ENCODE measurements at regions not wholly inside any gene's neighbourhood (a gene's known extent, or its start where the extent isn't known, plus 50 kb on each side); places are given as distances from the start of the nearest gene placed in this dataset.
A peak's percentile ranks its signal among the peaks of the same experiment; 100 is the strongest.

DNA sequence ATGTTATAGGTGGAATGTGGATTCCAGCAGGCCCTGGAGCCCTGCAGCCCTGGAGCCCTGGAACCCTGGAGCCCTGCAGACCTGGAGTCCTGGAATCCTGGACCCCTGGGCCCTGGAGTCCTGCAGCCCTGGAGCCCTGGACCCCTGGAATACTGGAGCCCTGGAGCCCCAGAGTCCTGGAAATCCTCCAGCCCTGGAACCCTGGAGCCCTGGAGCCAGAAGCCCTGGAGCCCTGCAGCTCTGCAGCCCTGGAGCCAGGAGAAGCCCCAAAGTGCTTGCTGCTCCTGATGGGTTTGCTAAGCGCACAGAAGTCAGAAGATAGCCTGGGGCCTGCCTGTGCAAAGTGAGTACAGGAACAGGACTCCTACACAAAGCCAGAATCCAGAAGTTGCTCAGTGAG lies 223.1 kb upstream of the PDE10A start:
- no peak for TF ChIP-seq CTCF (conservative IDR thresholded peaks at IDR 0.05)
- TF ChIP-seq ZFX (IDR thresholded peaks at IDR 0.05), result no peak
- no peak overlapping the region for H3K27ac ChIP-seq

DNA sequence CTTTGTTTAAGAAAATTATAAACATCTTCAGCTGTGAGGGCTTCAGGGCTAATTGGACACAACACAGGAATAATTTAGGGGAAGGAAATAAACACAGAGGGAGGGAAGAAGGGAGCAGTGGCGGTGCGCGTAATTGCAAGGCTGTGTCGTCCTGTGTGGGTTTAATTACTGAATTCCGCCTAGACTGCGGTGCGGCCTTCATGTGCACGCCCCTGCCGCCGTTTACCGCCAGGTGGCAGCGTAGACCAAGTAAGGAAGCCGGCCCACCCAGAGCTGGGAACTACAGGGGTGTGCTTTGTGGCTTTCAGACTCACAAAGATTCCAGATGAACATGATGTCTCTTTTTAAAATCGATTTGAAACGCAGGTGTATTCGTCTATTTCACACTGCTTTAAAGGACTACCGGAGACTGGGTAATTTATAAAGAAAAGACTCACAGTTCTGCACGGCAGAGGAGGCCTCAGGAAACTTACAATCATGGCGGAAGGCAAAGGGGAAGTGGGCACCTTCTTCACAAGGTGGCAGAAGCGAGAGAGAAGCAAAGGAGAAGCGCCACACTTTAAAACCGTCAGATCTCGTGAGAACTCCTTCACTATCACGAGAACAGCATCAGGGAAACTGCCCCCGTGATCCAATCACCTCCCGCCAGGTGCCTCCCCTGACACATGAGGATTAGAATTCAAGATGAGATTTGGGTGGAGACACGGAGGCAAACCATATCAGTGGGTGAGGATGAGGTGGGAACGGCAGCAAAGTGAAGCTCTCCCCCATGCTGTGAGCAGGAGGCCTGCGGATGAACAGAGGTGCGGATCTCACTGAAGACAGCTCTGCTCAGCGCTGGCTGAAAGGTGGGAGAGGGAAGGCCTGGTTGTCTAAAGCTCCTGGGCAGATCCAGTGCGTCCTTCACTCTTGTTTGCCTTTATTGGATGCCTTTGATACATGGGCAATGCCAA lies 222.0 kb upstream of the PDE10A start:
- no peak for TF ChIP-seq ZFX (IDR thresholded peaks at IDR 0.05)
- peak; percentile 94 for TF ChIP-seq CTCF (conservative IDR thresholded peaks at IDR 0.05)

DNA sequence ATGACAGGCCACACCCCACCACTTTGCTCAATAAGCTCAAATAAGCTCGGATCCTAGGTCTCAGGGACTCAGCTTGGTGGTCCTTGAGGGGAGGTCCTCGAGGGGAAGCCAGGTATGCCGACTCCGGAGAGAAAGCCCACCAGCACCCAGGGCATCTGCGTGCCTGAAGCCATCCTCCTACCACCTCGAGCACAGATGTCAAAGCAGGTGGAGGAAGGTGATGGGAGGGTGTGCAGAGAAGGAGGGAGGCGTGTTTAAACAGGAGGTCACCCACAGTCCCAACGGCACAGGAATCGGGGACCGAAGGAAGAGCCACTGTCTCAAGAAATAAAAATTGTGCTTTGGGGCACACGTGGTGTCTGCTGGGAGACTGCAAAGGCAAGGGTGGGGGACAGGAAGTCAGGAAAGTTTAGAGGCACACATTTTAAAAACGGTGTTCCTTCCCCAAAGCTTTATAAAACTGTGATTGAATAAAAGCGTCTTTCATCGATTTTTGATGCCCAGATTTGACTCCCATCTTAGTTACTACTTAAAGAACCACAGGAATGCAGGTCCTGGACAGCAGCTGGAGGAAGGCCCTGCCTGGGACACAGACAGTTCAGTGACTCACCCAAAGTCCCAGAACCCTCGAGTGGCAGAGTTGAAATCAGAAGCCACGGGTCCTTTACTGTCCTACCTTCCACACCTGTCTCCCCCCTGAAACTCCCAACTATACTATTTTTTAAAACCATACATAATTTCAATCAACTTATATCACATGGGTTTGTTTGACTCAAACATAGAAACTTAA lies 221.0 kb upstream of the PDE10A start:
- H3K27ac ChIP-seq, result no peak overlapping the region
- TF ChIP-seq ZFX (IDR thresholded peaks at IDR 0.05) (no peak), CTCF (conservative IDR thresholded peaks at IDR 0.05) (no peak)

More for the DNA sequence above, 222.0 kb upstream of the PDE10A start:
- H3K27ac ChIP-seq, result no peak overlapping the region

DNA sequence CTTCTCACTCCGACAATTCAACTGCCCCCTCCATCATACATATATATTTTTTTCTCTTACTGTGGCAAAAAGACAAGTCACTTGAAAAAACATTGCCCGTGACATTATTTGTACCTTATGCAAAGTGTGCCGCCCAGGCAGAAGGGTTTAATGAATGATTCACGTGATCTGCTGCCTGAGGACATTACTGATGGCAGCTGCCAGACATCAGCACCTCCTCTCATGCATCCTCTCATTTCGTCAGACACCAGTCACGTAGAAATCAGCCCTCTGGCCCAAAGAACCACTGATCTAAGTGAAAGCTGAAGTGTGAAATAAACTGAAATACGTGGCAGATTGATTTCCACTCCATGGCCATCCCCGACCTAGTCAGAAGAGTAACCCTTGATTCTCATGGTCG lies 218.8 kb upstream of the PDE10A start:
- TF ChIP-seq ZFX (IDR thresholded peaks at IDR 0.05) (no peak), CTCF (conservative IDR thresholded peaks at IDR 0.05) (no peak)
- no peak overlapping the region for H3K27ac ChIP-seq

- TF ChIP-seq CTCF (conservative IDR thresholded peaks at IDR 0.05) (no peak), ZFX (IDR thresholded peaks at IDR 0.05) (no peak)
- no peak overlapping the region for H3K27ac ChIP-seq
Observed at GRCh38 chr6:165880686-165881085, 217.6 kb upstream of the PDE10A start.

- no peak for TF ChIP-seq ZFX (IDR thresholded peaks at IDR 0.05)
- TF ChIP-seq CTCF (conservative IDR thresholded peaks at IDR 0.05), result no peak
- no peak overlapping the region for H3K27ac ChIP-seq
Observed at GRCh38 chr6:165877773-165878172, 214.7 kb upstream of the PDE10A start.

DNA sequence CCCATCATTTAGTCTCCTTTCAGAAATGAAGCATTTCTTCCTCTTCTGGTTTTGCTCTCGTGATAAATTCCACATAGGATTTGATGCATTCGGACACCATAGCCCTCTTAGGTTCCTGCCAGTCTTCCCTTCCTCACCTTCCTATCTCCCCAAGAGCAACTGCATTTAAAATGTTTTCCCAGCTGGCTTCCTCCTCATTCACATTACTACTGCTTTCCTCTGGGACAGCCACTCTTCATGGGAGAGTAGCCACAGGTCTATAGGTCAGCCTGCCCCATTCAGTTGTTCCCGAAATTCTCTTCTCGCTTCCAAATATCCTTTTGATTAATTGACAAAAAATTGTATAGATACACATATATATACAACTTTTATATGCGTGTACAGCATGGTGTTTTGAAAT lies 214.2 kb upstream of the PDE10A start:
- no peak overlapping the region for H3K27ac ChIP-seq
- TF ChIP-seq CTCF (conservative IDR thresholded peaks at IDR 0.05), result no peak
- TF ChIP-seq ZFX (IDR thresholded peaks at IDR 0.05), result no peak
